Trophoblast cell (in vitro differentiated cells and primary cell): ENCODE measurements at regions not wholly inside any gene's neighbourhood (a gene's known extent, or its start where the extent isn't known, plus 50 kb on each side); places are given as distances from the start of the nearest gene placed in this dataset.

ENCODE experiments used
- DNase-seq, 2 donors: peaks; one replicate each; pipeline ENCODE4 v3.0.0-alpha.2; 2016
- H2AFZ ChIP-seq: 2 replicates; pipeline ENCODE4 v1.6.1; 2013; ENCODE audit warnings: low read length, moderate library complexity, mild to moderate bottlenecking; ENCODE audit not compliant: insufficient read depth, poor library complexity
- H2AK5ac ChIP-seq: 2 replicates; pipeline ENCODE4 v1.6.1; 2013; ENCODE audit warnings: mild to moderate bottlenecking, low read length
- H2BK120ac ChIP-seq: 2 replicates; pipeline ENCODE4 v1.6.1; 2013; ENCODE audit warnings: low read length, mild to moderate bottlenecking, moderate library complexity; ENCODE audit not compliant: insufficient read depth, poor library complexity
- H2BK12ac ChIP-seq: 2 replicates; pipeline ENCODE4 v1.6.1; 2013; ENCODE audit warnings: mild to moderate bottlenecking, low read length, moderate library complexity
- H2BK5ac ChIP-seq: 2 replicates; pipeline ENCODE4 v1.6.1; 2013; ENCODE audit warnings: low read length, low read depth, moderate library complexity, mild to moderate bottlenecking; ENCODE audit not compliant: poor library complexity
- H3K14ac ChIP-seq: 2 replicates; pipeline ENCODE4 v1.6.1; 2013; ENCODE audit warnings: mild to moderate bottlenecking, low read length
- H3K18ac ChIP-seq: 2 replicates; pipeline ENCODE4 v1.6.1; 2013; ENCODE audit warnings: mild to moderate bottlenecking, low read length
- H3K23ac ChIP-seq: 2 replicates; pipeline ENCODE4 v1.6.1; 2013; ENCODE audit warnings: low read length
- H3K27ac ChIP-seq: 2 replicates; pipeline ENCODE4 v1.5.1; 2013; ENCODE audit warnings: low read depth, mild to moderate bottlenecking, inconsistent platforms, low read length, moderate library complexity
- H3K27me3 ChIP-seq: 2 replicates; pipeline ENCODE4 v1.6.1; 2013; ENCODE audit warnings: inconsistent platforms, mild to moderate bottlenecking, low read length, moderate library complexity; ENCODE audit not compliant: insufficient read depth
- H3K36me3 ChIP-seq, 2 experiments: 1 replicate in 1 of 2; 2 replicates in 1 of 2; pipeline ENCODE4 v1.6.1; 2013; ENCODE audit warnings: low read length in 2 of 2, mild to moderate bottlenecking in 2 of 2, moderate library complexity in 1 of 2; ENCODE audit not compliant: insufficient read depth in 2 of 2, control insufficient read depth in 1 of 2
- H3K4ac ChIP-seq: 2 replicates; pipeline ENCODE4 v1.6.1; 2013; ENCODE audit warnings: low read depth, mild to moderate bottlenecking, low read length, moderate library complexity
- H3K4me1 ChIP-seq, 2 experiments: 1 replicate in 1 of 2; 2 replicates in 1 of 2; pipeline ENCODE4 v1.6.1; 2013; ENCODE audit warnings: low read length in 2 of 2, mild to moderate bottlenecking in 2 of 2, moderate library complexity in 1 of 2; ENCODE audit not compliant: insufficient read depth in 2 of 2, control insufficient read depth in 1 of 2
- H3K4me2 ChIP-seq: 2 replicates; pipeline ENCODE4 v1.6.1; 2013; ENCODE audit warnings: inconsistent platforms, mild to moderate bottlenecking, low read length, moderate library complexity
- H3K4me3 ChIP-seq: 2 replicates; pipeline ENCODE4 v1.5.1; 2013; ENCODE audit warnings: mild to moderate bottlenecking, low read depth, low read length, inconsistent platforms
- H3K79me1 ChIP-seq: one replicate; pipeline ENCODE4 v1.6.1; 2013; ENCODE audit warnings: low read length
- H3K79me2 ChIP-seq: 2 replicates; pipeline ENCODE4 v1.6.1; 2013; ENCODE audit warnings: low read length, mild to moderate bottlenecking; ENCODE audit not compliant: control insufficient read depth, insufficient read depth, poor library complexity
- H3K9ac ChIP-seq: 2 replicates; pipeline ENCODE4 v1.6.1; 2013; ENCODE audit warnings: mild to moderate bottlenecking, low read length
- H3K9me3 ChIP-seq: 2 replicates; pipeline ENCODE4 v1.6.1; 2013; ENCODE audit warnings: low read depth, mild to moderate bottlenecking, control low read depth, inconsistent platforms, low read length; ENCODE audit not compliant: insufficient read depth
- H4K12ac ChIP-seq: 2 replicates; pipeline ENCODE4 v1.6.1; 2013; ENCODE audit warnings: low read depth, mild to moderate bottlenecking, low read length, moderate library complexity
- H4K8ac ChIP-seq: 2 replicates; pipeline ENCODE4 v1.6.1; 2013; ENCODE audit warnings: low read depth, mild to moderate bottlenecking, low read length, moderate library complexity
- H4K91ac ChIP-seq: one replicate; pipeline ENCODE4 v1.6.1; 2013; ENCODE audit warnings: low read depth, mild to moderate bottlenecking, low read length, moderate library complexity
- WGBS: extraction: QIAGEN DNeasy Blood & Tissue Kit; methylation state at CpG from one replicate; pipeline ENCODE4 v1.1.7; 2013; ENCODE audit warnings: missing lambda C conversion rate; ENCODE audit not compliant: insufficient read length, insufficient coverage; ENCODE audit errors: extremely low coverage; 5-methylcytosine and 5-hydroxymethylcytosine counted together

GRCh38 chr6:155527443-155527842 is 71.8 kb upstream of the NOX3 start:
- H3K27ac ChIP-seq, result no peak overlapping the region
- H3K9me3 ChIP-seq, result no peaks in the 10 kb centered on the region
- no peak overlapping the region for H3K4me2 ChIP-seq
- no peak overlapping the region for H4K12ac ChIP-seq
- no peak overlapping the region for H3K18ac ChIP-seq
- no peak overlapping the region for H4K91ac ChIP-seq
- no peaks in the 10 kb centered on the region for H3K79me2 ChIP-seq
- no peak for DNase-seq
- H3K4me3 ChIP-seq, result no peak overlapping the region
- no peak overlapping the region for H2BK120ac ChIP-seq
- H3K23ac ChIP-seq, result no peak overlapping the region
- no peak overlapping the region for H3K4ac ChIP-seq
- no peak overlapping the region for H2AK5ac ChIP-seq
- no peak overlapping the region for H2BK5ac ChIP-seq
- H4K8ac ChIP-seq, result no peak overlapping the region
- no peak overlapping the region for H2AFZ ChIP-seq
- no peak overlapping the region for H2BK12ac ChIP-seq
- H3K27me3 ChIP-seq, result no peaks in the 10 kb centered on the region
- no peaks in the 10 kb centered on the region for H3K36me3 ChIP-seq
- no peaks in the 10 kb centered on the region for H3K4me1 ChIP-seq
- WGBS, result no CpG with 5 or more reads among the region's 3 CpGs
- no peaks in the 10 kb centered on the region for H3K79me1 ChIP-seq
- no peak overlapping the region for H3K9ac ChIP-seq
- H3K14ac ChIP-seq, result no peak overlapping the region

- no peak overlapping the region for H2AK5ac ChIP-seq
- no peaks in the 10 kb centered on the region for H3K4me1 ChIP-seq
- H3K4me2 ChIP-seq, result no peak overlapping the region
- no peak overlapping the region for H4K8ac ChIP-seq
- H3K14ac ChIP-seq, result no peak overlapping the region
- no peak overlapping the region for H2BK120ac ChIP-seq
- no peak overlapping the region for H3K4ac ChIP-seq
- no peak overlapping the region for H3K9ac ChIP-seq
- no peak overlapping the region for H3K27ac ChIP-seq
- H3K79me2 ChIP-seq, result no peaks in the 10 kb centered on the region
- H2BK12ac ChIP-seq, result no peak overlapping the region
- H3K23ac ChIP-seq, result no peak overlapping the region
- no peaks in the 10 kb centered on the region for H3K79me1 ChIP-seq
- no peak overlapping the region for H2BK5ac ChIP-seq
- no CpG with 5 or more reads among the region's 9 CpGs for WGBS
- no peaks in the 10 kb centered on the region for H3K36me3 ChIP-seq
- H4K12ac ChIP-seq, result no peak overlapping the region
- peak in 1 of 2 donors; percentile 17 for DNase-seq
- H2AFZ ChIP-seq, result no peak overlapping the region
- H3K27me3 ChIP-seq, result no peaks in the 10 kb centered on the region
- no peak overlapping the region for H4K91ac ChIP-seq
- H3K9me3 ChIP-seq, result no peaks in the 10 kb centered on the region
- no peak overlapping the region for H3K4me3 ChIP-seq
- H3K18ac ChIP-seq, result no peak overlapping the region
These were observed 68.4 kb upstream of the NOX3 start for GRCh38 chr6:155523821-155524651.

- Histone ChIP-seq H4K91ac (no peak overlapping the region), H3K18ac (no peak overlapping the region), H2AK5ac (no peak overlapping the region), H3K4me2 (no peak overlapping the region), H3K27ac (no peak overlapping the region), H3K4me3 (no peak overlapping the region), H2BK5ac (no peak overlapping the region), H4K12ac (no peak overlapping the region), H3K23ac (no peak overlapping the region), H3K9ac (no peak overlapping the region), H3K79me1 (no peaks in the 10 kb centered on the region), H2BK120ac (no peak overlapping the region), H3K36me3 (no peaks in the 10 kb centered on the region), H3K14ac (no peak overlapping the region), H2AFZ (no peak overlapping the region), H3K9me3 (no peaks in the 10 kb centered on the region), H3K4me1 (no peaks in the 10 kb centered on the region), H2BK12ac (no peak overlapping the region), H3K27me3 (no peaks in the 10 kb centered on the region), H3K4ac (no peak overlapping the region), H4K8ac (no peak overlapping the region), H3K79me2 (no peaks in the 10 kb centered on the region)
- DNase-seq, result no peak
These were observed 66.1 kb upstream of the NOX3 start for GRCh38 chr6:155521719-155522118.

- H2AK5ac ChIP-seq, result no peak overlapping the region
- DNase-seq, result no peak
- H2BK12ac ChIP-seq, result no peak overlapping the region
- no peaks in the 10 kb centered on the region for H3K4me1 ChIP-seq
- no peaks in the 10 kb centered on the region for H3K79me1 ChIP-seq
- no peak overlapping the region for H3K9ac ChIP-seq
- H3K4me3 ChIP-seq, result no peak overlapping the region
- no peak overlapping the region for H3K27ac ChIP-seq
- no peaks in the 10 kb centered on the region for H3K36me3 ChIP-seq
- H3K27me3 ChIP-seq, result no peaks in the 10 kb centered on the region
- H2AFZ ChIP-seq, result no peak overlapping the region
- no peak overlapping the region for H4K91ac ChIP-seq
- no peak overlapping the region for H2BK5ac ChIP-seq
- H3K9me3 ChIP-seq, result no peaks in the 10 kb centered on the region
- H4K12ac ChIP-seq, result no peak overlapping the region
- no peak overlapping the region for H3K23ac ChIP-seq
- H4K8ac ChIP-seq, result no peak overlapping the region
- H3K79me2 ChIP-seq, result no peaks in the 10 kb centered on the region
- no peak overlapping the region for H3K18ac ChIP-seq
- H2BK120ac ChIP-seq, result no peak overlapping the region
- no peak overlapping the region for H3K4me2 ChIP-seq
- H3K4ac ChIP-seq, result no peak overlapping the region
- WGBS, result no CpG with 5 or more reads among the region's 2 CpGs
- no peak overlapping the region for H3K14ac ChIP-seq
These were observed 64.4 kb upstream of the NOX3 start for GRCh38 chr6:155520078-155520477.
